ENCODE measurements at regions not wholly inside any gene's neighbourhood (a gene's known extent, or its start where the extent isn't known, plus 50 kb on each side); places are given as distances from the start of the nearest gene placed in this dataset.

DNA sequence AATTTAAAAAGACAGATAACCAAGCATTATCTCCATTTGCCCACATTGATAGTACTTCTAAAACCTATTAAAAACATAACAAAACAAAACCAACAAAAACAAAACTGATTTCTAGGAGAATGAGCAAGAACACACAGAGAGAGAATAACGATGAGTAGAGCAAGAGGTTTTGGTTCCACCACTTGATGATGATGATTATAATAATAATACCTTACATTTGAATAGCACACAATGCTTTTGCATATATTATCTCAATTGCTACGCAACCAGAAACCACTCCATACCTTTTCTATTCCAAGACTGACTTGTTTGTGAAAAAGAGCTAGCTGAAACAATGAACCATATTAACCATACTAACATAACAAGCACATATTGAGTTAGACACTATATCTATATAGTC lies 1090.9 kb downstream of the SH3BGRL start:
- Histone ChIP-seq H3K4me3 (no peak overlapping the region), H3K27ac (no peak overlapping the region), H3K9me3 (peaks cover 0 to 7% (median 0%) of the 10 kb centered on the region in 4 donors), H3K27me3 (no peaks in the 10 kb centered on the region), H3K36me3 (no peaks in the 10 kb centered on the region), H3K4me1 (no peaks in the 10 kb centered on the region)
- intact Hi-C loops (cut with DNase I; ENCODE audit: low total_unique reads): no loop called here
- DNase-seq: no peak
- TF ChIP-seq POLR2A (IDR thresholded peaks at IDR 0.05) (no peak), EP300 (IDR thresholded peaks at IDR 0.05) (no peak), POLR2AphosphoS5 (IDR thresholded peaks at IDR 0.05) (no peak)
- TF ChIP-seq, protein P1, sequence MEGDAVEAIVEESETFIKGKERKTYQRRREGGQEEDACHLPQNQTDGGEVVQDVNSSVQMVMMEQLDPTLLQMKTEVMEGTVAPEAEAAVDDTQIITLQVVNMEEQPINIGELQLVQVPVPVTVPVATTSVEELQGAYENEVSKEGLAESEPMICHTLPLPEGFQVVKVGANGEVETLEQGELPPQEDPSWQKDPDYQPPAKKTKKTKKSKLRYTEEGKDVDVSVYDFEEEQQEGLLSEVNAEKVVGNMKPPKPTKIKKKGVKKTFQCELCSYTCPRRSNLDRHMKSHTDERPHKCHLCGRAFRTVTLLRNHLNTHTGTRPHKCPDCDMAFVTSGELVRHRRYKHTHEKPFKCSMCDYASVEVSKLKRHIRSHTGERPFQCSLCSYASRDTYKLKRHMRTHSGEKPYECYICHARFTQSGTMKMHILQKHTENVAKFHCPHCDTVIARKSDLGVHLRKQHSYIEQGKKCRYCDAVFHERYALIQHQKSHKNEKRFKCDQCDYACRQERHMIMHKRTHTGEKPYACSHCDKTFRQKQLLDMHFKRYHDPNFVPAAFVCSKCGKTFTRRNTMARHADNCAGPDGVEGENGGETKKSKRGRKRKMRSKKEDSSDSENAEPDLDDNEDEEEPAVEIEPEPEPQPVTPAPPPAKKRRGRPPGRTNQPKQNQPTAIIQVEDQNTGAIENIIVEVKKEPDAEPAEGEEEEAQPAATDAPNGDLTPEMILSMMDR (IDR thresholded peaks at IDR 0.05): no peak
- WGBS, 5 donors: 65 to 86% (median 77%) methylated on average over 2 of the region's 2 CpGs

DNA sequence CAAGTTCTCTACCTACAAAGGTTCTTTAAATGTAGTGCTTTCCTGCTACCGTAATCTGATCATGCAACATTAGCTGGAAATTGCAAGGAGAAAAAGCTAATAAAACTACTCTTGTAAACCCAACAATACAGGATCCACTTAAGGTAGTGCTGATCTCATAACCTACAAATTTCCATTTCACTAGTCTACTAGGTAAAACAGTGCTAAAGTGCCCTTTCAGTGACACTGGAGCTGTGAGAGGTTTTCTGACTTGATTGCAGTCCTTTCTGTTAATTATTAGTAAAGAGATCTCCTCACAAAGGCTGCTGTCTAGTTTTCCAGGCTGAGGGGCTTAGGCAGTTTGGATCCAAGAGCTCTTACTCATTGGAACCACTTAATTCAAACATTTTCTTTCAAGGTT lies 1118.7 kb downstream of the SH3BGRL start:
- peak in 1 of 2 donors; percentile 5 for DNase-seq
- Histone ChIP-seq H3K27ac (no peak overlapping the region), H3K4me3 (no peak overlapping the region), H3K27me3 (no peaks in the 10 kb centered on the region), H3K4me1 (no peaks in the 10 kb centered on the region), H3K9me3 (no peaks in the 10 kb centered on the region), H3K36me3 (no peaks in the 10 kb centered on the region)
- intact Hi-C loops (cut with DNase I; ENCODE audit: low total_unique reads): no loop called here
- TF ChIP-seq EP300 (IDR thresholded peaks at IDR 0.05): no peak
- TF ChIP-seq POLR2AphosphoS5 (IDR thresholded peaks at IDR 0.05): no peak
- no peak for TF ChIP-seq POLR2A (IDR thresholded peaks at IDR 0.05)
- TF ChIP-seq, protein P1 (IDR thresholded peaks at IDR 0.05): no peak
- WGBS, 5 donors: 62 to 87% (median 67%) methylated on average over 1 of the region's 1 CpG

DNA sequence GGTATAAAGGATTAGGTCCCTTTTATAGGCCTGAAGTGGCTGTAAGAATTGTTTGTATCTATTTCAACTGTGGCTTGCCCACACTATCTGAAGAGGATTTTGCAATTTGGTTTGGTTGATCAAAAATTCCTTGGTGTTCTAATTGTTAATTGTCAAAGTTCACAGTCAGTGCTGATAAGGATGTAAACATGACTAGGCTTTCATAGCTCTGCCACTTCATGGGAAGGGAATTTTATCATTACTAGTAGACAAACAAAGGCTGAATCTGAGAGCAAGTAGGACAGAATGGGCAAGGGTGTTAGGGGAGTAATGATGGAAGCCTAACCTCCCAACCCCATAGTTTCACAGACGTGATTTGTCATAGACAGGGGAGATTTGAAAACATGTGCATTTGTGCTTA lies 1131.7 kb downstream of the SH3BGRL start:
- peaks cover 0 to 8% (median 0%) of the 10 kb centered on the region in 4 donors for H3K9me3 ChIP-seq
- WGBS, 5 donors: 9 to 31% (median 27%) methylated on average over 1 of the region's 1 CpG
- intact Hi-C loops (cut with DNase I; ENCODE audit: low total_unique reads): no loop called here
- H3K27me3 ChIP-seq: no peaks in the 10 kb centered on the region
- TF ChIP-seq EP300 (IDR thresholded peaks at IDR 0.05) (no peak), POLR2A (IDR thresholded peaks at IDR 0.05) (no peak), POLR2AphosphoS5 (IDR thresholded peaks at IDR 0.05) (no peak)
- TF ChIP-seq, protein P1 (IDR thresholded peaks at IDR 0.05): no peak
- H3K4me3 ChIP-seq: no peak overlapping the region
- no peaks in the 10 kb centered on the region for H3K36me3 ChIP-seq
- peaks cover 0 to 5% (median 0%) of the 10 kb centered on the region in 4 donors for H3K4me1 ChIP-seq
- DNase-seq: peak in 1 of 2 donors; percentile 14
- no peak overlapping the region for H3K27ac ChIP-seq

DNA sequence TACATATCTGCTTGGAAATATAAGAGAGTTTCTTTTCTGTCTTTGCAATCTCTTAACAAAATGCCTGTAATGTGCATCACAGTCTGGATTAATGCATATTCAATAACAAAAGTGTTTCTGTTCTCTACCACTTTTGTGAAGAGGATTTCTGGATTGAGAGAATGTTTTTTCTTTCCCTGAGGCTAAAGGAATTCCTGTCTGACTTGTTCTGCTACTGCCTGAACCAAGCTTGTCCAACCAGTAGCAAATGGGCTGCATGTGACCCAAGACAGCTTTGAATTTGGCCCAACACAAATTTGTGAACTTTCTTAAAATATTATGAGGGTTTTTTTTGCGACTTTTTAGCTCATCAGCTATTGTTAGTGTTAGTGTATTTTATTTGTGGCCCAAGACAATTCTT lies 1133.9 kb downstream of the SH3BGRL start:
- Histone ChIP-seq H3K27ac (no peak overlapping the region), H3K4me3 (no peak overlapping the region), H3K4me1 (peaks cover 0 to 5% (median 0%) of the 10 kb centered on the region in 4 donors), H3K9me3 (no peaks in the 10 kb centered on the region), H3K27me3 (no peaks in the 10 kb centered on the region), H3K36me3 (no peaks in the 10 kb centered on the region)
- WGBS, 5 donors: 29 to 78% (median 47%) methylated on average over 1 of the region's 1 CpG
- intact Hi-C loops (cut with DNase I; ENCODE audit: low total_unique reads): no loop called here
- peak in 1 of 2 donors; percentile 26 for DNase-seq
- TF ChIP-seq POLR2AphosphoS5 (IDR thresholded peaks at IDR 0.05) (no peak), EP300 (IDR thresholded peaks at IDR 0.05) (no peak), POLR2A (IDR thresholded peaks at IDR 0.05) (no peak)
- TF ChIP-seq, protein P1 (IDR thresholded peaks at IDR 0.05): no peak
